ENCODE measurements at regions not wholly inside any gene's neighbourhood (a gene's known extent, or its start where the extent isn't known, plus 50 kb on each side); places are given as distances from the start of the nearest gene placed in this dataset.
"Not testable (repeated sequence)": the region's sequence is repeated elsewhere in the genome, so short reads cannot be mapped to it uniquely, and the experiment has no call there.

DNA sequence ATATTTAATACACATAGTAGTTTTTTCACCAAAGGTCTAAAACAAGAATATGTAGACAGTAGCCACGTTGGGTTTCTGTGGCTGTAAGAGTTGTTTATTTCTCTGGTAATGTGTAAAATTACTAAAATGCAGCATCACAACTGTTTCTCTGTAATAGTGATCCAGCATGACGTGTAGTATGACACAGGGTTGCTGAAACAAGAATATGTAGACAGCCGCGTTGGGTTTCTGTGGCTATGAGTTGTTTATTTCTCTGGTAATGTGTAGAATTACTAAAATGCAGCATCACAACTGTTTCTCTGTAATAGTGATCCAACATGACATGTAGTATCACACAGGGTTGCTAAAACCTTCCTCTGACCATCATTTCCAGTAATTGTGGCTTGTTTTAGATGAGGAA is 153.6 kb upstream of the ZNF717 start:
- Histone ChIP-seq H3K18ac (ENCODE audit: low read depth in 1 of 2, low read length in 2 of 2) (no peak overlapping the region), H3K79me1 (replicated peaks; ENCODE audit: low read length, poor library complexity, severe bottlenecking) (no peaks in the 10 kb centered on the region), H2AK5ac (ENCODE audit: low read length, severe bottlenecking) (no peak overlapping the region), H4K8ac (ENCODE audit: low read length) (no peak overlapping the region), H3K4me2 (ENCODE audit: low read length, poor library complexity, severe bottlenecking) (no peak overlapping the region), H3K4ac (ENCODE audit: low read depth in 1 of 2, low read length in 2 of 2) (no peak overlapping the region), H2BK120ac (ENCODE audit: low read depth, low read length) (no peak overlapping the region), H3K4me1 (ENCODE audit: control insufficient read depth, insufficient read depth, low read depth, low read length) (no peaks in the 10 kb centered on the region), H2AFZ (ENCODE audit: low read depth, low read length) (no peak overlapping the region), H3K14ac (ENCODE audit: low read length in 2 of 2) (no peak overlapping the region), H3K9me3 (ENCODE audit: control insufficient read depth, low read length) (no peaks in the 10 kb centered on the region), H3K36me3 (ENCODE audit: control insufficient read depth in 1 of 2, insufficient read depth in 2 of 2, low read depth in 1 of 2, low read length in 2 of 2) (no peaks in the 10 kb centered on the region), H3K27ac (ENCODE audit: low read length, poor library complexity, severe bottlenecking) (no peak overlapping the region), H2BK5ac (ENCODE audit: low read depth, low read length, poor library complexity, severe bottlenecking) (no peak overlapping the region), H2BK15ac (ENCODE audit: low read depth, poor library complexity, severe bottlenecking) (no peak overlapping the region), H3K27me3 (ENCODE audit: control insufficient read depth in 1 of 2, insufficient read depth in 1 of 2, low read length in 2 of 2) (no peaks in the 10 kb centered on the region), H3K4me3 (ENCODE audit: insufficient read depth in 1 of 2, low read depth in 1 of 2, low read length in 2 of 2) (no peak overlapping the region), H4K91ac (ENCODE audit: low read length) (no peak overlapping the region), H3K23ac (ENCODE audit: low read length in 2 of 2) (no peak overlapping the region), H3K9ac (ENCODE audit: low read length) (no peak overlapping the region), H2BK12ac (ENCODE audit: low read length in 2 of 2) (no peak overlapping the region)
- no peak for DNase-seq
- WGBS: 42% methylated on average over 2 of the region's 4 CpGs

DNA sequence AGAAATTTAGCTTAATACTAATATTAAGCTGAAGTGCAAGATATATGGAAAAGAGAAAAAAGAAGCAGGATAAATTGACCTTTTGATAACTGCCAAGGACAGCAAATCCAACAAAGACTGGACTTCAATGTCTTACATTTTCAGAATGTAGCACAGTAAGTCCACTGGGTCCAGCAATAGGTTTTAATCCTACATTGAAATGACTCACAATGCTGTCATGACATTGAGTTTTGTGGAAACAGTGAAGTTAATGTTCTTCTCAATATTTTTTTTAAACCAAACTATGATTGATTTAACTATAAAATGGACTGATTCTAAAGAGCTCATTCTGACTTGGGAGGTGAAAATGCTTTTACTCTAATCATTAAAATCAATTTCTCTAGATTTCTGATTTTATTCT is 166.6 kb upstream of the ZNF717 start:
- Histone ChIP-seq H4K91ac (ENCODE audit: low read length) (no peak overlapping the region), H3K4me2 (ENCODE audit: low read length, poor library complexity, severe bottlenecking) (no peak overlapping the region), H3K79me1 (replicated peaks; ENCODE audit: low read length, poor library complexity, severe bottlenecking) (no peaks in the 10 kb centered on the region), H2AK5ac (ENCODE audit: low read length, severe bottlenecking) (no peak overlapping the region), H2BK15ac (ENCODE audit: low read depth, poor library complexity, severe bottlenecking) (no peak overlapping the region), H3K36me3 (ENCODE audit: control insufficient read depth in 1 of 2, insufficient read depth in 2 of 2, low read depth in 1 of 2, low read length in 2 of 2) (no peaks in the 10 kb centered on the region), H3K23ac (ENCODE audit: low read length in 2 of 2) (no peak overlapping the region), H3K4ac (ENCODE audit: low read depth in 1 of 2, low read length in 2 of 2) (no peak overlapping the region), H3K9me3 (ENCODE audit: control insufficient read depth, low read length) (peaks cover 3% of the 10 kb centered on the region), H2AFZ (ENCODE audit: low read depth, low read length) (no peak overlapping the region), H3K14ac (ENCODE audit: low read length in 2 of 2) (no peak overlapping the region), H3K18ac (ENCODE audit: low read depth in 1 of 2, low read length in 2 of 2) (no peak overlapping the region), H3K9ac (ENCODE audit: low read length) (no peak overlapping the region), H4K8ac (ENCODE audit: low read length) (no peak overlapping the region), H3K27ac (ENCODE audit: low read length, poor library complexity, severe bottlenecking) (no peak overlapping the region), H3K4me1 (ENCODE audit: control insufficient read depth, insufficient read depth, low read depth, low read length) (no peaks in the 10 kb centered on the region), H2BK120ac (ENCODE audit: low read depth, low read length) (no peak overlapping the region), H2BK5ac (ENCODE audit: low read depth, low read length, poor library complexity, severe bottlenecking) (no peak overlapping the region), H3K27me3 (ENCODE audit: control insufficient read depth in 1 of 2, insufficient read depth in 1 of 2, low read length in 2 of 2) (no peaks in the 10 kb centered on the region), H3K4me3 (ENCODE audit: insufficient read depth in 1 of 2, low read depth in 1 of 2, low read length in 2 of 2) (no peak overlapping the region), H2BK12ac (ENCODE audit: low read length in 2 of 2) (no peak overlapping the region)
- no peak for DNase-seq

DNA sequence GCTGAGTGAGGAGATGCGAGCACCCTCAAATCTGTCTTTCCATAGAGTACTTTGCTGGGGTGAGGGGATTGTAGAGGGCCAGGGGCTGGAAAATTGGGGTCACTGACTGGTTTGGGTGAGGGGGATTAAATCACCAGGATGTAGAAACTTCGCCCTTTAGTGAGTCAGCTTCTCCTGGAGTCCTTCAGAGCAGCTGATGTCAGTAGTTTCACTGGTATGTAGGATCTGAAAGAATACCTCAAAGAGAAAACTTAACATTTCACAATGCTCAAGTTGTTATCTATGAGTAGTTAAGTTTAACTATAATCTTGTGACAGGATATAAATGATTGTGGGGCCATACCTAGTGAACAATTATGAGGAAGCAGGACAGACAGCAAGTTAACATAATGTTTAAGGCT is 174.7 kb upstream of the ZNF717 start:
- H4K91ac ChIP-seq (ENCODE audit: low read length); H3K4me3 ChIP-seq (ENCODE audit: insufficient read depth in 1 of 2, low read depth in 1 of 2, low read length in 2 of 2); H2AK5ac ChIP-seq (ENCODE audit: low read length, severe bottlenecking); H3K23ac ChIP-seq (ENCODE audit: low read length in 2 of 2); H3K36me3 ChIP-seq (ENCODE audit: control insufficient read depth in 1 of 2, insufficient read depth in 2 of 2, low read depth in 1 of 2, low read length in 2 of 2); H3K27ac ChIP-seq (ENCODE audit: low read length, poor library complexity, severe bottlenecking); H4K8ac ChIP-seq (ENCODE audit: low read length); H3K18ac ChIP-seq (ENCODE audit: low read depth in 1 of 2, low read length in 2 of 2); H3K4me1 ChIP-seq (ENCODE audit: control insufficient read depth, insufficient read depth, low read depth, low read length); H3K14ac ChIP-seq (ENCODE audit: low read length in 2 of 2); H2BK120ac ChIP-seq (ENCODE audit: low read depth, low read length); H2BK5ac ChIP-seq (ENCODE audit: low read depth, low read length, poor library complexity, severe bottlenecking); H3K4ac ChIP-seq (ENCODE audit: low read depth in 1 of 2, low read length in 2 of 2); H3K79me1 ChIP-seq (replicated peaks; ENCODE audit: low read length, poor library complexity, severe bottlenecking); H2BK12ac ChIP-seq (ENCODE audit: low read length in 2 of 2); H3K27me3 ChIP-seq (ENCODE audit: control insufficient read depth in 1 of 2, insufficient read depth in 1 of 2, low read length in 2 of 2); H3K9ac ChIP-seq (ENCODE audit: low read length); H3K4me2 ChIP-seq (ENCODE audit: low read length, poor library complexity, severe bottlenecking); H2AFZ ChIP-seq (ENCODE audit: low read depth, low read length); H2BK15ac ChIP-seq (ENCODE audit: low read depth, poor library complexity, severe bottlenecking): not testable (repeated sequence)
- peaks cover 40% of the 10 kb centered on the region for H3K9me3 ChIP-seq (ENCODE audit: control insufficient read depth, low read length)
- whole genome bisulfite sequencing: 61% methylated on average over 2 of the region's 2 CpGs
- peak; percentile 17 for DNase-seq

DNA sequence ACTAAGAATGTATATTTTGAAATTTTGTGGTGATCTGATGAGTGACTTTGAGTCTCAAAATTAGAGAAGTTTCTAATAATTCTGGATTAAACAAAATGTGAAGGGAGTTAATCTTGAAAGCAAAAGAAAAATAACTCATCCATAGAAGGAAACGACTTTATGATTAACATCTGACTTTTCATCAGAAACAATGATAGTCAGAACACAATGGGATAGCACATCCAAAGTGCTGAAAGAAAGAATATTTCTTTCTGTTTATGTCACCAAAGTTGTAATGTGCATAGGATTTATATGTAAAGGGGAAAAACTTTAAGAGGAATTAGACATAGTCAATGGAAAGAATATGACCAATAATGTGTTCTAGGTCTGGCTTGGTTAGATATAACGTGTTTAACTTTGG is 176.7 kb upstream of the ZNF717 start:
- not testable (repeated sequence) for H3K36me3 ChIP-seq (ENCODE audit: control insufficient read depth in 1 of 2, insufficient read depth in 2 of 2, low read depth in 1 of 2, low read length in 2 of 2); H3K27me3 ChIP-seq (ENCODE audit: control insufficient read depth in 1 of 2, insufficient read depth in 1 of 2, low read length in 2 of 2); H3K4me2 ChIP-seq (ENCODE audit: low read length, poor library complexity, severe bottlenecking); H3K27ac ChIP-seq (ENCODE audit: low read length, poor library complexity, severe bottlenecking); H3K18ac ChIP-seq (ENCODE audit: low read depth in 1 of 2, low read length in 2 of 2); H3K9ac ChIP-seq (ENCODE audit: low read length); H3K4me3 ChIP-seq (ENCODE audit: insufficient read depth in 1 of 2, low read depth in 1 of 2, low read length in 2 of 2); H2AK5ac ChIP-seq (ENCODE audit: low read length, severe bottlenecking); H2BK5ac ChIP-seq (ENCODE audit: low read depth, low read length, poor library complexity, severe bottlenecking); H3K79me1 ChIP-seq (replicated peaks; ENCODE audit: low read length, poor library complexity, severe bottlenecking); H3K23ac ChIP-seq (ENCODE audit: low read length in 2 of 2); H3K4ac ChIP-seq (ENCODE audit: low read depth in 1 of 2, low read length in 2 of 2); H3K14ac ChIP-seq (ENCODE audit: low read length in 2 of 2); H2BK12ac ChIP-seq (ENCODE audit: low read length in 2 of 2); DNase-seq; H2BK15ac ChIP-seq (ENCODE audit: low read depth, poor library complexity, severe bottlenecking); H2AFZ ChIP-seq (ENCODE audit: low read depth, low read length); H2BK120ac ChIP-seq (ENCODE audit: low read depth, low read length); H4K91ac ChIP-seq (ENCODE audit: low read length); H4K8ac ChIP-seq (ENCODE audit: low read length); H3K4me1 ChIP-seq (ENCODE audit: control insufficient read depth, insufficient read depth, low read depth, low read length)
- 79% methylated on average over 1 of the region's 2 CpGs for WGBS
- H3K9me3 ChIP-seq (ENCODE audit: control insufficient read depth, low read length): peaks cover 45% of the 10 kb centered on the region

Measured in mesenchymal stem cell (in vitro differentiated cells and primary cell).